Endothelial cell (in vitro differentiated cells): ENCODE measurements at regions not wholly inside any gene's neighbourhood (a gene's known extent, or its start where the extent isn't known, plus 50 kb on each side); places are given as distances from the start of the nearest gene placed in this dataset.
A peak's percentile ranks its signal among the peaks of the same experiment; 100 is the strongest.
"Not testable (repeated sequence)": the region's sequence is repeated elsewhere in the genome, so short reads cannot be mapped to it uniquely, and the experiment has no call there.

Experiments used
- DNase-seq: peaks from one replicate; pipeline ENCODE4 v3.0.0; 2021; ENCODE audit warnings: low spot score
- H3K27ac Mint-ChIP-seq: one replicate; pipeline ENCODE4 v1.8.0; 2021; ENCODE audit warnings: mixed read lengths, inconsistent platforms; ENCODE audit not compliant: unreplicated experiment
- H3K27me3 Mint-ChIP-seq: one replicate; pipeline ENCODE4 v1.8.0; 2021; ENCODE audit warnings: mild to moderate bottlenecking, moderate library complexity, mixed read lengths, inconsistent platforms; ENCODE audit not compliant: unreplicated experiment
- H3K36me3 Mint-ChIP-seq: one replicate; pipeline ENCODE4 v1.8.0; 2021; ENCODE audit warnings: mild to moderate bottlenecking, low read depth, mixed read lengths, inconsistent platforms; ENCODE audit not compliant: unreplicated experiment
- H3K4me1 Mint-ChIP-seq: one replicate; pipeline ENCODE4 v1.8.0; 2021; ENCODE audit warnings: mild to moderate bottlenecking, mixed read lengths, inconsistent platforms; ENCODE audit not compliant: unreplicated experiment
- H3K4me3 Mint-ChIP-seq: one replicate; pipeline ENCODE4 v1.8.0; 2021; ENCODE audit warnings: mild to moderate bottlenecking, mixed read lengths, inconsistent platforms; ENCODE audit not compliant: unreplicated experiment
- H3K9me3 Mint-ChIP-seq: one replicate; pipeline ENCODE4 v1.8.0; 2021; ENCODE audit warnings: mixed read lengths, inconsistent platforms; ENCODE audit not compliant: unreplicated experiment
- CTCF ChIP-seq: fragments of 200-600 bp; sonication (generic); IDR thresholded peaks from one replicate; pipeline ENCODE4 v1.5.0; 2021; ENCODE audit warnings: antibody characterized with exemption; ENCODE audit not compliant: unreplicated experiment

- TF ChIP-seq CTCF = no peak
- Mint-ChIP-seq H3K27me3 (no peaks in the 10 kb centered on the region), H3K36me3 (no peaks in the 10 kb centered on the region), H3K27ac (no peak overlapping the region), H3K4me3 (no peak overlapping the region), H3K4me1 (peaks cover 3% of the 10 kb centered on the region), H3K9me3 (no peaks in the 10 kb centered on the region)
- no peak for DNase-seq
Measured at GRCh38 chr17:68763562-68763961, 162.4 kb upstream of the FAM20A start.

- Mint-ChIP-seq H3K4me3 (no peak overlapping the region), H3K4me1 (no peaks in the 10 kb centered on the region), H3K27ac (no peak overlapping the region), H3K36me3 (no peaks in the 10 kb centered on the region), H3K27me3 (no peaks in the 10 kb centered on the region), H3K9me3 (no peaks in the 10 kb centered on the region)
- TF ChIP-seq CTCF = no peak
- no peak for DNase-seq
Measured at GRCh38 chr17:68762911-68763310, 161.7 kb upstream of the FAM20A start.

- H3K4me3 Mint-ChIP-seq = no peak overlapping the region
- H3K27ac Mint-ChIP-seq = no peak overlapping the region
- no peaks in the 10 kb centered on the region for H3K36me3 Mint-ChIP-seq
Measured at GRCh38 chr17:68760141-68760475, 158.9 kb upstream of the FAM20A start.

GRCh38 chr17:68759343-68760140 is 158.4 kb upstream of the FAM20A start:
- TF ChIP-seq CTCF = peak; percentile 55
- Mint-ChIP-seq H3K36me3 (no peaks in the 10 kb centered on the region), H3K27ac (peak overlapping the region; percentile 70), H3K4me1 (no peaks in the 10 kb centered on the region), H3K9me3 (no peaks in the 10 kb centered on the region), H3K27me3 (no peaks in the 10 kb centered on the region), H3K4me3 (no peak overlapping the region)
- peak; percentile 75 for DNase-seq

More at GRCh38 chr17:68760141-68760475, 158.9 kb upstream of the FAM20A start:
- TF ChIP-seq CTCF = no peak
- Mint-ChIP-seq H3K4me1 (no peaks in the 10 kb centered on the region), H3K9me3 (no peaks in the 10 kb centered on the region), H3K27me3 (no peaks in the 10 kb centered on the region)
- DNase-seq = no peak

GRCh38 chr17:68759002-68759342 is 157.8 kb upstream of the FAM20A start:
- no peaks in the 10 kb centered on the region for H3K27me3 Mint-ChIP-seq
- no peak for TF ChIP-seq CTCF
- H3K4me3 Mint-ChIP-seq = no peak overlapping the region
- no peaks in the 10 kb centered on the region for H3K9me3 Mint-ChIP-seq
- no peak overlapping the region for H3K27ac Mint-ChIP-seq
- DNase-seq = no peak
- no peaks in the 10 kb centered on the region for H3K4me1 Mint-ChIP-seq
- no peaks in the 10 kb centered on the region for H3K36me3 Mint-ChIP-seq

GRCh38 chr17:68757866-68758757 is 156.9 kb upstream of the FAM20A start:
- H3K36me3 Mint-ChIP-seq, H3K4me3 Mint-ChIP-seq, H3K27me3 Mint-ChIP-seq, H3K4me1 Mint-ChIP-seq, DNase-seq, H3K9me3 Mint-ChIP-seq, H3K27ac Mint-ChIP-seq: not testable (repeated sequence)
